ENCODE measurements at regions not wholly inside any gene's neighbourhood (a gene's known extent, or its start where the extent isn't known, plus 50 kb on each side); places are given as distances from the start of the nearest gene placed in this dataset.

GRCh38 chr1:88462096-88462487 lies 222.0 kb upstream of the PKN2 start:
- TF ChIP-seq ZNF70 (CRISPR knock-in tag; IDR thresholded peaks at IDR 0.05), result no peak
- no peak for TF ChIP-seq PATZ1 (CRISPR knock-in tag; IDR thresholded peaks at IDR 0.05; ENCODE audit: borderline replicate concordance)
- no peak for TF ChIP-seq ZFP30 (CRISPR knock-in tag; IDR thresholded peaks at IDR 0.05)
- TF ChIP-seq ESRRG (CRISPR knock-in tag; IDR thresholded peaks at IDR 0.05), result no peak
- no peak for TF ChIP-seq ARNTL (CRISPR knock-in tag; IDR thresholded peaks at IDR 0.05; ENCODE audit: borderline replicate concordance, low read depth)
- TF ChIP-seq CSDC2 (CRISPR knock-in tag; IDR thresholded peaks at IDR 0.05), result no peak
- ATAC-seq, result no peak

GRCh38 chr1:88462488-88463261 lies 221.4 kb upstream of the PKN2 start:
- ATAC-seq, result peak; percentile 76
- TF ChIP-seq ESRRG (CRISPR knock-in tag; IDR thresholded peaks at IDR 0.05) (no peak), GLIS3 (CRISPR knock-in tag; IDR thresholded peaks at IDR 0.05) (no peak), TCF4 (CRISPR knock-in tag; IDR thresholded peaks at IDR 0.05; ENCODE audit: borderline replicate concordance) (no peak), PATZ1 (CRISPR knock-in tag; IDR thresholded peaks at IDR 0.05; ENCODE audit: borderline replicate concordance) (no peak), CSRNP3 (CRISPR knock-in tag; IDR thresholded peaks at IDR 0.05) (no peak), SNAI2 (CRISPR knock-in tag; IDR thresholded peaks at IDR 0.05) (no peak), PPARA (CRISPR knock-in tag; IDR thresholded peaks at IDR 0.05; ENCODE audit: borderline replicate concordance) (no peak)

DNA sequence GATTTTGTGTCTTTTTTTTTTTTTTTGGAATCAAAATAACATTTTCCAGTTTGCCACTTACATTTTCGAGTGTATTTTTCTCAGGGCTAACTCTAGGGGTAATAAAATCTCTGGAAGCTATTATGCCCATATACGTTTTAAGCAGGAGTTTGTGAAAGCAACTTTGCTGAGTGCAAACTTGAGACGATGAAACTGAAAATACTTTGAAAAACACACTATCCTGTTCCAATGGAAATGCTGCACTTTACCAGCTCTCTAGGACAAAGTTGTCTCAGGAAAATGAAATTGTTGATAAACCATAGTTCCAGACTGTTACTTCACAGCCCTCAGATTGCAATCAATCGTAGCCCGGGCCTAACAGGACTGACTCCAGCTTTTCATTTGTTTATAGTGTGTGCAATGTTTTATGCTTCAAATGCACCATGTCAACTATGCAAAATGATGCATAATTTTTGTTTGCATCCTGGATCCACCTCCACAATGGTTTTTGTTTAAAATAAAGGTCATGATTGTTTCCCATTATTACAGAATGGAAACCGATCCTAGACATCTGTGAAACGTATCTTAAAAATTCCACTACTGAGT lies 220.6 kb upstream of the PKN2 start:
- TF ChIP-seq TSHZ2 (CRISPR knock-in tag; IDR thresholded peaks at IDR 0.05) (no peak), ESRRG (CRISPR knock-in tag; IDR thresholded peaks at IDR 0.05) (no peak), ISL1 (CRISPR knock-in tag; IDR thresholded peaks at IDR 0.05) (no peak), ZFP3 (CRISPR knock-in tag; IDR thresholded peaks at IDR 0.05) (no peak), PATZ1 (CRISPR knock-in tag; IDR thresholded peaks at IDR 0.05; ENCODE audit: borderline replicate concordance) (no peak), ZNF8 (CRISPR knock-in tag; IDR thresholded peaks at IDR 0.05) (no peak), ARNTL (CRISPR knock-in tag; IDR thresholded peaks at IDR 0.05; ENCODE audit: borderline replicate concordance, low read depth) (no peak), CSDC2 (CRISPR knock-in tag; IDR thresholded peaks at IDR 0.05) (no peak), ZC3H10 (CRISPR knock-in tag; IDR thresholded peaks at IDR 0.05) (no peak), SNAI2 (CRISPR knock-in tag; IDR thresholded peaks at IDR 0.05) (no peak), TCF4 (CRISPR knock-in tag; IDR thresholded peaks at IDR 0.05; ENCODE audit: borderline replicate concordance) (no peak), POU6F1 (CRISPR knock-in tag; IDR thresholded peaks at IDR 0.05; ENCODE audit: borderline replicate concordance, low read depth) (no peak), TOX (CRISPR knock-in tag; IDR thresholded peaks at IDR 0.05; ENCODE audit: borderline replicate concordance) (no peak), GLIS3 (CRISPR knock-in tag; IDR thresholded peaks at IDR 0.05) (no peak)
- no peak for ATAC-seq
